Cardiac septum (tissue), 1 donor: ENCODE measurements at regions not wholly inside any gene's neighbourhood (a gene's known extent, or its start where the extent isn't known, plus 50 kb on each side); places are given as distances from the start of the nearest gene placed in this dataset.

ENCODE experiments used
- DNase-seq: peaks from one replicate; pipeline ENCODE4 v3.0.0-alpha.2; 2020; ENCODE audit warnings: low spot score
- intact Hi-C: fragments of 100-400 bp; cut with DNase I; formaldehyde crosslinking; loops from one replicate; pipeline ENCODE4 v1.14.0; 2022
- donor health status: DM: no; HTN: no; CAD: no.

- intact Hi-C loops: no loop called here
- DNase-seq: no peak
Measured at GRCh38 chr5:147018812-147019211, 140.3 kb upstream of the PPP2R2B start.

DNA sequence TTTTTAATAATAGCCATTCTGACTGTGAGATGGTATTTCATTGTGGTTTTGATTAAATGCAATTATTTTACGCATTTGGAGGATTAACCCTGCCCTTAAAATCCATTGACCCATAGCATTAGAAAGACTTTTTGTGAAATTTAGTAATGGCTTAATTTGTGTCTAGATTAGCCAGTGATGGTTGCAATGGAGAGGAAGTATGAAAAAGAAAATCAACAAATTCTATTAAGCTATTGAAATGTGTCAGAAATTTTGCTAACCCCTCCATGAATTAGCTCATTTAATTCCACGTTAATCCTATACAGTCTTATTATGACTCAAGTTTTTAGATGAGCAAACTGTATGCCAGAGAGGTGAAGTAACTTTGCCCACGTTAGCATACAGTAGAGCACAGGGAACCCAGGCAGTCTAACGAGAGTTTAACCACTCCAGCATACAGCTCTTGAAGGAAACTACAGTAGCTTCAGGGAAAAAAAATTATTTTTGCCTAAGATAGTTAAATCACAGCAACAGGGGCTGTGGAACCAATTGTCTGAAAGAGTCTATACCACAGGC is 158.2 kb upstream of the PPP2R2B start:
- intact Hi-C loops: no loop called here
- no peak for DNase-seq

- intact Hi-C loops: no loop called here
- DNase-seq: no peak
Measured at GRCh38 chr5:147037515-147038205, 159.1 kb upstream of the PPP2R2B start.

- no peak for DNase-seq
- intact Hi-C loops: no loop called here
Measured at GRCh38 chr5:147040856-147041255, 162.3 kb upstream of the PPP2R2B start.

GRCh38 chr5:147044572-147045273 is 166.2 kb upstream of the PPP2R2B start:
- intact Hi-C loops: no loop called here
- no peak for DNase-seq

- no peak for DNase-seq
- intact Hi-C loops: no loop called here
Measured at GRCh38 chr5:147045290-147045689, 166.7 kb upstream of the PPP2R2B start.

DNA sequence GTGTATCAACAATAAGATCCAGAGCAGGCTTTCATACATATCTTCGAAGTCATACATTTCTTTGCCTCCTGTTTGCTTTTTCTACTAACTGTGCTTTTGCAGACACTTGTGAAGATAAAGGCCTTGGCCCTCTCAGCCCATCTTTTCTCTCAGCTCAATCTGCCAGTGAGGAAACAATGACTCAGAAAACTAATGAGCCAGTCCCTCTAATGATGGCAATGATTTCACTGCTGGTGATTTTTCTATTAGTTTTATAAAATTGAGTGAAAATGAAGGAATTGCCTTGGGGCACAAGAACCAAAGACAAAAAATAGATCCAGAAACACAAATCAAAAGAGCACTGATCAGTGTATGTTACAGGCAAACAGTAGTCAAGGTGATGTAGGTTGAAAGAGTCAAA is 167.7 kb upstream of the PPP2R2B start:
- intact Hi-C loops: no loop called here
- DNase-seq: no peak

- no peak for DNase-seq
- intact Hi-C loops: no loop called here
Measured at GRCh38 chr5:147046894-147047293, 168.3 kb upstream of the PPP2R2B start.

DNA sequence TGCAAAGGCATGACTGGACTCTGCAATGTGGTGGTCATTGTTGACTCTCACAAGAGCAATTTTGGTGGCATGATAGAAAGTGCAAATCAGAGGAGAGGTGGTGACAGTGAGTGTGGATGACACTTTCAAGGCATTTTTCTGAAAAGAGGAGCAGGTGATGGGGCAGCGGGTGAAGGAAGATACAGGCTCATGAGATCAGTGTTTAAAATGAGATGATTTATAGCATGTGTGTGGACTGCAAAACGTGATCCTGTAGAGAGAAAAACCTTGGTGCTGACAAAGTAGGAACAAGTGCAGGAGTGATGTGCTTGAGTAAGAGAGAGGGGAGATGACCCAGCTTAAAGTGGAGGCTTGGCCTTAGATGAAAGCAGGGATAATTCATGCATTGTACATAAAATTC is 171.2 kb upstream of the PPP2R2B start:
- intact Hi-C loops: no loop called here
- DNase-seq: no peak

- intact Hi-C loops: no loop called here
- DNase-seq: no peak
Measured at GRCh38 chr5:147050172-147050571, 171.6 kb upstream of the PPP2R2B start.

- intact Hi-C loops: no loop called here
- no peak for DNase-seq
Measured at GRCh38 chr5:147051193-147051592, 172.6 kb upstream of the PPP2R2B start.

- intact Hi-C loops: no loop called here
Measured at GRCh38 chr5:147052519-147052918, 174.0 kb upstream of the PPP2R2B start.

GRCh38 chr5:147055089-147055826 is 176.7 kb upstream of the PPP2R2B start:
- intact Hi-C loops: no loop called here

More at GRCh38 chr5:147052519-147052918, 174.0 kb upstream of the PPP2R2B start:
- DNase-seq: no peak

DNA sequence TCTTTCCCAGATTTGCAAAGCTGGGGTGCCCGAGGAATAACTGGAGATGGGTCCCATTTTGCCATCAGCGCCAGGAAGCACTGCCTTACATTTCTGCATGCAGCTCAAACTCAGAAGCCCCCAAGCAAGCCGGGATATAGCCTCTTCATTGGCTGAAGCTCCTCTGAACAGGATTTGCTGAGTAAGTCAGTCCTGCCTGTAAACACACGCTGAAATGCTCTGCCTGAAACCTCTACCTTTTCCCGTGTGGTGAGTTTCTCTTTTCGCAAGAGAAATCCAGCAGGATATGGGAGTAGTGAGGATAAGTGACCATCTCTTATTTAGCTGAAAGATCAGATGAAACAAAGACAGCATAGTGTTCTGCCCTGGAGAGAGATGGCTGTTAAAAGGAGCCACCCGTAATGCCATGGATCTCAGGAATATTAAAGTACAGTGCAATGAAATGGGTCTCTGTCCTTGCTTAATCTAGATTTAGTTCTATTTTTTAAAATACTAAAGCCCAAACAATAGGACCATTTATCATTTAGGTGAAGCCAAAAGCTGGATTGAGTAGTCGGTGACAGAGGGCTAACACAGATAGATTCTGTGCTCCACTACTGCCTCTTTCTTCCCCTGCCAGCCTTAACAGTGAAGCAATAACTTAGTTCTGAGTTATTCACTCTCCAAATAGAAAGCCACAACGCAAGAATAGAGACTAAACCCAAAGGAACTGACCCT is 177.5 kb upstream of the PPP2R2B start:
- no peak for DNase-seq
- intact Hi-C loops: no loop called here

More at GRCh38 chr5:147055089-147055826, 176.7 kb upstream of the PPP2R2B start:
- no peak for DNase-seq

DNA sequence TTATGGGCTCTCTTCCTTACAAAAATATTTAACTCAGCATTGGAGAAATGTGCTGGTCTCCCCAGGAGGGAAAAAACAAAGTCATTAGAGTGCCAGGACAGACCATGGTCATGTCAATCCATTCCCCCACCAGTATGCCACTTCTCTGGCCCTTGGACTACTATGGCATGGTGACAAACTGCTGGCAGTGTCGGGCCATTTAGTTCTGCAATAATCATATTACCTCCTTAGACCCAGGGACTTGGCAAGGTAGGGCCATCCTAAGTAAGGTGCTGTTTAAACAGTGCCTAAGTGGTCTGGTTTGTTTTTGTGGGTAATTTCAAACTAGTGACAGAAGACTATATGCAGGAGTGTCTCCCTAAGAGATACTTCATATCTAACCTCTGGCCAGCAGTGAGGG is 177.8 kb upstream of the STK32A start:
- no peak for DNase-seq
- intact Hi-C loops: no loop called here

DNA sequence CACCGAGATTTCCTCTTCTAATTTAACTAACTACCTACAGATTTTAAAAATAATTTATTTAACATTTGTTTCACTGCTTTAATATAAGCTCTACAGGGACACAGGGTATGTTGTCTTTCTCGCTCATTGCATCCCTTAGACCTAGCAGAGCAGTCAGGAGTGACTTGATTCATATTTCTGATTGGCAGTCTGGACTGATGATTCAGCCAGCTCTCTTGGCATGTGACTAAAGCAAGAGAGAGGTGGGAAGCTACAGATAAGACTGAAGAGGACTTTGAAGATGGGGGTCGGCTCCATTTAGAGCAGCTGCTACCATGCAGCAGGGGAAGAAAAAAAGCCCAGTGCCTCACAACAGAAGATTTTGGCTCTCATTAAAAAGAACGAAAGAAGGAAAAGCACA is 173.4 kb upstream of the STK32A start:
- intact Hi-C loops: no loop called here

GRCh38 chr5:147062427-147062826 is 172.4 kb upstream of the STK32A start:
- DNase-seq: no peak
- intact Hi-C loops: no loop called here

More for the DNA sequence above, 173.4 kb upstream of the STK32A start:
- DNase-seq: no peak

GRCh38 chr5:147063943-147064342 is 170.9 kb upstream of the STK32A start:
- intact Hi-C loops: no loop called here
- DNase-seq: no peak

DNA sequence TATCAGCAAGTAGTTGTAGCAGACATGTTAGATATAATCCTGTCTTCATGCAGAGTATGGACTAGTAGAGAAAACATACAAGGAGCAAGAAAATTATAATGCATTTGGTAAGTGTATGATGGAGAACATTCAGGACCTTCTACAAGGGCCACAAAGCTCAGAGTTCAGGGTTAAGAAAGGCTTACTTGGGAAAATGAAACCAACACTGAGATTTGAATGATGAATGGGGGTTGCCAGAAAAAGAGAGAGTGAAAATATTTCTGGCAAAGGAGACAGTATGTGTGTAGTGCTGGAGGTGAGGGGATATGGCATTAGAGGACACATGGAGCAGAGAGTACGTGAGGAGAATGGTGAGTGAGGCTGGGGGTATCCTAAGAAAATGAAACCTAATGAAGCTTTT is 169.8 kb upstream of the STK32A start:
- no peak for DNase-seq
- intact Hi-C loops: no loop called here

DNA sequence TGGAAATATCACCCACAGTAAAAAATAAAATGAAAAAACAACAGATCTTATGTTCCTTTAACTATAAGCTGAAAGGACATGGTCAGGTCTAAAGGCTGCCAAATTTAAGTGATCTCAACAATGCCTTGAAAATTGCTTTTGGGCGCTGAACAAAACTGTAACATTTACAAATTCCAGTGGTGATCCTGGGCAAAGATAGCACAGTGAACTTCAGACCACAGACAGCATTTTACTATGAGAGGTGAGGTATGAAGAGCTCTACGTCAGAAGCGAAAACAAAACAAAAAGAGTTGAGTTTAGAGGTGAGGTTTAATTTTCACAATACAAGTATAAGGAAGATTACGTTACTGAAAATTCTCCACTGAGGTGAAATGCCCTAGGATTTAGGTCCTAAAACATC is 165.8 kb upstream of the STK32A start:
- no peak for DNase-seq
- intact Hi-C loops: no loop called here
